B cell (primary cell): ENCODE measurements at regions not wholly inside any gene's neighbourhood (a gene's known extent, or its start where the extent isn't known, plus 50 kb on each side); places are given as distances from the start of the nearest gene placed in this dataset.

Source experiments
- ATAC-seq: fragments of 200-7000 bp; cut with Tn5 transposase; one replicate; pipeline ENCODE4 v1.10.0; 2021; ENCODE audit warnings: low read depth, mild to moderate bottlenecking, moderate number of reproducible peaks, moderate library complexity
- CTCF ChIA-PET: fragments of 350-600 bp; sonication (Branson Sonifier 250); formaldehyde crosslinking; loops from one replicate; lab custom pipeline; 2021; ENCODE audit warnings: antibody characterized with exemption, inconsistent platforms; lab: Charles Lee
- POLR2A ChIA-PET: fragments of 350-600 bp; sonication (Branson Sonifier 250); formaldehyde crosslinking; loops from one replicate; lab custom pipeline; 2021; ENCODE audit warnings: antibody characterized with exemption; lab: Charles Lee
- DNase-seq: peaks from one replicate; pipeline ENCODE4 v3.0.0; 2013
- H2AFZ ChIP-seq: 2 replicates; pipeline ENCODE4 v1.6.1; 2012; ENCODE audit warnings: mild to moderate bottlenecking, low read depth, low read length; ENCODE audit not compliant: insufficient read depth, poor library complexity, severe bottlenecking
- H3K27ac ChIP-seq, 2 donors: 1 replicate in 1 of 2; 2 replicates in 1 of 2; pipeline ENCODE4 v1.5.1; 2012 to 2013; ENCODE audit warnings: low read length in 2 of 2, mild to moderate bottlenecking in 2 of 2, moderate library complexity in 1 of 2
- H3K27me3 ChIP-seq, 4 experiments: fragments of 200-600 bp in 1 of 4; sonication (generic) in 1 of 4; replicated peaks in 1 of 4; 1 replicate in 2 of 4; 2 replicates in 2 of 4; pipeline versions ENCODE4 v1.6.1 to v1.7.0; 2013 to 2016; ENCODE audit warnings: low read length in 3 of 4, mild to moderate bottlenecking in 2 of 4, mixed read lengths in 1 of 4, moderate library complexity in 1 of 4; ENCODE audit not compliant: insufficient read depth in 4 of 4, control insufficient read depth in 3 of 4; ENCODE audit errors: control extremely low read depth in 1 of 4
- H3K36me3 ChIP-seq, 2 experiments: replicated peaks in 1 of 2; 1 replicate in 1 of 2; 2 replicates in 1 of 2; pipeline versions ENCODE4 v1.6.1 to v1.7.1; 2013; ENCODE audit warnings: low read length in 1 of 2; ENCODE audit not compliant: insufficient read depth in 2 of 2, control insufficient read depth in 1 of 2; ENCODE audit errors: control extremely low read depth in 1 of 2, extremely low read depth in 1 of 2
- H3K4me1 ChIP-seq, 2 donors: fragments of 200-600 bp in 1 of 2; sonication (generic) in 1 of 2; 1 replicate in 1 of 2; 2 replicates in 1 of 2; pipeline versions ENCODE4 v1.5.1 to v1.6.1; 2013 to 2017; ENCODE audit warnings: low read length in 2 of 2; ENCODE audit not compliant: control insufficient read depth in 2 of 2, insufficient read depth in 2 of 2
- H3K4me2 ChIP-seq: replicated peaks from 2 replicates; pipeline ENCODE3; 2012; ENCODE audit warnings: mild to moderate bottlenecking, low read depth, low read length; ENCODE audit not compliant: poor library complexity, severe bottlenecking
- H3K4me3 ChIP-seq, 5 experiments: fragments of 200-600 bp in 1 of 5; sonication (generic) in 1 of 5; 1 replicate in 3 of 5; 2 replicates in 2 of 5; pipeline versions ENCODE4 v1.5.1 to v1.7.0; 2011 to 2016; ENCODE audit warnings: low read length in 4 of 5, mild to moderate bottlenecking in 4 of 5, low read depth in 2 of 5, control low read depth in 1 of 5, moderate library complexity in 1 of 5; ENCODE audit not compliant: insufficient read depth in 1 of 5; ENCODE audit errors: control extremely low read depth in 1 of 5, extremely low read depth in 1 of 5
- H3K79me2 ChIP-seq: fragments of 200-600 bp; sonication (generic); one replicate; pipeline ENCODE4 v1.6.0; 2016; ENCODE audit warnings: low read length; ENCODE audit not compliant: control insufficient read depth, insufficient read depth
- H3K9ac ChIP-seq: fragments of 200-600 bp; sonication (generic); 2 replicates; pipeline ENCODE4 v1.6.1; 2017; ENCODE audit warnings: mild to moderate bottlenecking, low read length, moderate library complexity
- H3K9me3 ChIP-seq, 3 donors: one replicate each; pipeline versions ENCODE4 v1.6.1 to v1.7.1; 2013; ENCODE audit warnings: low read length in 2 of 3; ENCODE audit not compliant: control insufficient read depth in 2 of 3, insufficient read depth in 1 of 3; ENCODE audit errors: control extremely low read depth in 1 of 3
- H4K20me1 ChIP-seq: 2 replicates; pipeline ENCODE4 v1.6.0; 2012; ENCODE audit warnings: mild to moderate bottlenecking, low read length; ENCODE audit not compliant: insufficient read depth, control insufficient read depth, poor library complexity, severe bottlenecking
- H3K27ac Mint-ChIP-seq: one replicate; pipeline ENCODE4 v1.8.0; 2021; ENCODE audit warnings: mixed read lengths
- H3K27me3 Mint-ChIP-seq: one replicate; pipeline ENCODE4 v1.8.0; 2021; ENCODE audit warnings: mixed read lengths
- H3K4me1 Mint-ChIP-seq: one replicate; pipeline ENCODE4 v1.8.0; 2021; ENCODE audit warnings: mixed read lengths
- H3K4me3 Mint-ChIP-seq: one replicate; pipeline ENCODE4 v1.8.0; 2021; ENCODE audit warnings: mixed read lengths
- H3K9me3 Mint-ChIP-seq: one replicate; pipeline ENCODE4 v1.8.0; 2022; ENCODE audit warnings: mixed read lengths; ENCODE audit not compliant: insufficient read depth
- EZH2 ChIP-seq: IDR thresholded peaks from 2 replicates; pipeline ENCODE4 v1.6.1; 2012; ENCODE audit warnings: borderline replicate concordance, low read depth, mild to moderate bottlenecking, moderate library complexity, low read length; ENCODE audit not compliant: insufficient read depth, poor library complexity, severe bottlenecking
- WGBS: methylation state at CpG from one replicate; pipeline ENCODE4 v1.1.5; 2013; ENCODE audit warnings: missing lambda C conversion rate; ENCODE audit not compliant: insufficient coverage; 5-methylcytosine and 5-hydroxymethylcytosine counted together
- intact Hi-C: fragments of 100-400 bp; cut with micrococcal nuclease; formaldehyde crosslinking; loops from one replicate; pipeline ENCODE4 v1.10.0; 2022
- TF ChIP-seq, protein P1 (sequence below): fragments of 200-600 bp; IDR thresholded peaks from one replicate; pipeline ENCODE4 v1.8.0; 2022; ENCODE audit warnings: antibody characterized with exemption, mild to moderate bottlenecking

DNA sequence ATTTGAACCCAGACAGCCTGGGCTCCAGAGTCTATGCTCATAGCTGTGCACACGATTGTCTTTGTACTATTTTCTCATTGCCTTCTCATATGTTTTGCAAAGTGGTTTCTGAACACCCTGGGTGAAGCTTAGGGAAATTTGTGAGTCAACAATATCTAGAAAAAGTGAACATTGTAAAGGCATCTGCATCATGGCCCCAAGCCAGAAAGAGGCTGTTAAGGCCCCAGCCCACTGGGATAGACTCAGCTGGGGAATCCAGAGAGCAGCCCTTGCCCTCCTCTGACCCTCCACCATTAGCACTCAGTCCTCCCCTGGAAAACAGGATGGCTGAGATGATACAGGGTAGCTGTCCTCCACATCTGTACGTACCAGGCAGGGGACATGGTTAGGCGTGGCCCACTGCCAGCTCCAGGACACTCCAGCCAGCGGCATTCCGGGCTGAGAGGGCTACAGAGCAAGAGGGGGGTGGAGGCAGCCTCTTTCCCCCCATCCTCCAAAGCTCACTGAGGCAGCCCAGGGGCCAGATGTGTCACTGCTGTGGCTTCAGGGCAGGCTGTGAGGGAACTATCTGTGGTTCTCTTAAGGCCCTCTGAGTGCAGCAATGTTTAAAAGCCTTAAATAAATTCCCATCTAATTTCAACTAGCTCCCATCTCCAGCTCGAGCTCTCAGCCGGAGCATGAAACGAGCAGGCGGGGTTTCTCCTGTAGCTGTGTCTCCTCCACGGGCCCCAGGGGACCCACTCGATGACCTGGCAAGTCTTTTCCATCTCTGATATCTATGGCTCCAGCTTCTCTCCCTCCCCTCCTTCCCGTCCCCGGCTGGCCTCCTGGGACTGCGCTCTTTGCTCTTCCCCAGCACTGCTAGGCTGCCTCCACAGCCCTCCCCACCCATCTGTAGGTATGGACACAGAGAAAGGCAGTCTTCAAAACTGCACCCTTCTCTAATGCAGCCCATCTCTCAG, 209.4 kb upstream of the LRFN2 start:
- DNase-seq, result no peak
- H3K27ac Mint-ChIP-seq, result no peak overlapping the region
- Histone ChIP-seq H3K27ac (no peak overlapping the region), H3K79me2 (no peaks in the 10 kb centered on the region), H3K9me3 (no peaks in the 10 kb centered on the region), H3K36me3 (no peaks in the 10 kb centered on the region), H3K4me2 (no peak overlapping the region), H2AFZ (no peak overlapping the region), H3K4me3 (no peak overlapping the region), H4K20me1 (no peaks in the 10 kb centered on the region), H3K9ac (no peak overlapping the region), H3K4me1 (no peaks in the 10 kb centered on the region), H3K27me3 (peaks cover 0 to 5% (median under 1%) of the 10 kb centered on the region in 4 experiments)
- H3K27me3 Mint-ChIP-seq, result peaks cover 22% of the 10 kb centered on the region
- no peak overlapping the region for H3K4me3 Mint-ChIP-seq
- H3K9me3 Mint-ChIP-seq, result no peaks in the 10 kb centered on the region
- TF ChIP-seq EZH2, result no peak
- TF ChIP-seq, protein P1, sequence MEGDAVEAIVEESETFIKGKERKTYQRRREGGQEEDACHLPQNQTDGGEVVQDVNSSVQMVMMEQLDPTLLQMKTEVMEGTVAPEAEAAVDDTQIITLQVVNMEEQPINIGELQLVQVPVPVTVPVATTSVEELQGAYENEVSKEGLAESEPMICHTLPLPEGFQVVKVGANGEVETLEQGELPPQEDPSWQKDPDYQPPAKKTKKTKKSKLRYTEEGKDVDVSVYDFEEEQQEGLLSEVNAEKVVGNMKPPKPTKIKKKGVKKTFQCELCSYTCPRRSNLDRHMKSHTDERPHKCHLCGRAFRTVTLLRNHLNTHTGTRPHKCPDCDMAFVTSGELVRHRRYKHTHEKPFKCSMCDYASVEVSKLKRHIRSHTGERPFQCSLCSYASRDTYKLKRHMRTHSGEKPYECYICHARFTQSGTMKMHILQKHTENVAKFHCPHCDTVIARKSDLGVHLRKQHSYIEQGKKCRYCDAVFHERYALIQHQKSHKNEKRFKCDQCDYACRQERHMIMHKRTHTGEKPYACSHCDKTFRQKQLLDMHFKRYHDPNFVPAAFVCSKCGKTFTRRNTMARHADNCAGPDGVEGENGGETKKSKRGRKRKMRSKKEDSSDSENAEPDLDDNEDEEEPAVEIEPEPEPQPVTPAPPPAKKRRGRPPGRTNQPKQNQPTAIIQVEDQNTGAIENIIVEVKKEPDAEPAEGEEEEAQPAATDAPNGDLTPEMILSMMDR, result no peak
- no peak for ATAC-seq
- H3K4me1 Mint-ChIP-seq, result no peaks in the 10 kb centered on the region
- intact Hi-C loops, result no loop called here
- POLR2A ChIA-PET, result no interaction called here
- 86% methylated on average over 12 of the region's 14 CpGs for WGBS
- CTCF ChIA-PET, result no interaction called here

DNA sequence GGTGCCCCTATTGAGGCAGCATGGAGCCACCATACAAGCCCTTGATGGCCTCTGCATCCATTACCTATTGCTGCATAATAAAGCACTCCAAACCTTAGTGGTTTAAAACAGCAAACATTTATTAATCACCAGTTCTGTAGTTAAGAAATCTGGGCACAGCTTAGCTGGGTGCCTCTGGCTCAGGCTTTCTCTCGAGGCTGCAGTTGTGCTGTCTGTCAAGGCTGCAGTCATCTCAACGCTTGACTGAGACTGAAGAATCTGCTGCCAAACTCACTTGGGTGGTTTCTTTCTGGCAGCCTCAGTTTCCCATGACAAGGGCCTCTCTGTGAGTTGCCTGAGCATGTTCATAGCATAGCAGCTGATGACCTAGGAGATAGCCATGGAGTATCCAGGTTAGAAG, 207.4 kb upstream of the LRFN2 start:
- CTCF ChIA-PET, result no interaction called here
- no peak for TF ChIP-seq EZH2
- TF ChIP-seq, protein P1, result no peak
- H3K4me3 ChIP-seq, result no peak overlapping the region
- H3K27me3 Mint-ChIP-seq, result peaks cover 22% of the 10 kb centered on the region
- no peaks in the 10 kb centered on the region for H3K36me3 ChIP-seq
- no peak overlapping the region for H3K9ac ChIP-seq
- POLR2A ChIA-PET, result no interaction called here
- WGBS, result 78% methylated on average over 2 of the region's 2 CpGs
- intact Hi-C loops, result no loop called here
- H2AFZ ChIP-seq, result no peak overlapping the region
- no peaks in the 10 kb centered on the region for H3K79me2 ChIP-seq
- H3K27ac Mint-ChIP-seq, result no peak overlapping the region
- no peaks in the 10 kb centered on the region for H3K4me1 Mint-ChIP-seq
- no peak for DNase-seq
- H3K4me2 ChIP-seq, result no peak overlapping the region
- no peak for ATAC-seq
- no peaks in the 10 kb centered on the region for H3K9me3 ChIP-seq
- no peak overlapping the region for H3K4me3 Mint-ChIP-seq
- H4K20me1 ChIP-seq, result no peaks in the 10 kb centered on the region
- no peaks in the 10 kb centered on the region for H3K9me3 Mint-ChIP-seq
- H3K4me1 ChIP-seq, result peaks cover 0 to under 1% of the 10 kb centered on the region in 2 donors
- peaks cover 0 to 5% (median under 1%) of the 10 kb centered on the region in 4 experiments for H3K27me3 ChIP-seq
- H3K27ac ChIP-seq, result no peak overlapping the region
